OCI-LY1 (cell line): ENCODE measurements at regions not wholly inside any gene's neighbourhood (a gene's known extent, or its start where the extent isn't known, plus 50 kb on each side); places are given as distances from the start of the nearest gene placed in this dataset.

Source experiments
- H2AFZ ChIP-seq: fragments of 200-600 bp; sonication (generic), shearing (Covaris generic); 2 replicates; pipeline ENCODE4 v1.6.0; 2014; ENCODE audit warnings: antibody characterized with exemption, mild to moderate bottlenecking, low read length
- H3F3A ChIP-seq: fragments of 200-600 bp; sonication (generic), shearing (Covaris generic); 2 replicates; pipeline ENCODE4 v1.6.0; 2014; ENCODE audit warnings: mild to moderate bottlenecking, antibody characterized with exemption, low read length, moderate library complexity; ENCODE audit not compliant: insufficient read depth
- H3K27ac ChIP-seq: fragments of 200-600 bp; sonication (generic); 2 replicates; pipeline ENCODE4 v1.5.1; 2014; ENCODE audit warnings: low read length, mixed run types, mild to moderate bottlenecking, low read depth; ENCODE audit not compliant: poor library complexity, severe bottlenecking
- H3K27me3 ChIP-seq: fragments of 200-600 bp; sonication (generic); 2 replicates; pipeline ENCODE4 v1.6.0; 2014; ENCODE audit warnings: antibody characterized with exemption, mild to moderate bottlenecking, low read length, moderate library complexity; ENCODE audit not compliant: insufficient read depth
- H3K36me3 ChIP-seq: fragments of 200-600 bp; sonication (generic); 2 replicates; pipeline ENCODE4 v1.6.1; 2014; ENCODE audit warnings: mild to moderate bottlenecking, antibody characterized with exemption, low read length, moderate library complexity, mixed read lengths; ENCODE audit not compliant: insufficient read depth
- H3K4me1 ChIP-seq: fragments of 200-600 bp; sonication (generic); 2 replicates; pipeline ENCODE4 v1.5.1; 2014; ENCODE audit warnings: mild to moderate bottlenecking, low read length, moderate library complexity; ENCODE audit not compliant: insufficient read depth, severe bottlenecking
- H3K4me2 ChIP-seq: fragments of 200-600 bp; sonication (generic), shearing (Covaris generic); 2 replicates; pipeline ENCODE4 v1.6.1; 2014; ENCODE audit warnings: low read length
- H3K4me3 ChIP-seq: fragments of 200-600 bp; sonication (generic); 2 replicates; pipeline ENCODE4 v1.5.1; 2014; ENCODE audit warnings: low read length, low read depth, mild to moderate bottlenecking, mixed read lengths; ENCODE audit not compliant: poor library complexity, severe bottlenecking
- H3K79me2 ChIP-seq: fragments of 200-600 bp; shearing (Covaris generic); 2 replicates; pipeline ENCODE4 v1.6.1; 2016; ENCODE audit warnings: mixed run types, low read length, mixed read lengths; ENCODE audit not compliant: insufficient read depth
- H3K9ac ChIP-seq: fragments of 200-600 bp; sonication (generic), shearing (Covaris generic); 2 replicates; pipeline ENCODE4 v1.6.1; 2014; ENCODE audit warnings: mild to moderate bottlenecking, low read length, mixed read lengths
- H3K9me2 ChIP-seq: fragments of 200-600 bp; sonication (generic), shearing (Covaris generic); 2 replicates; pipeline ENCODE4 v1.6.1; 2014; ENCODE audit warnings: low read depth, mild to moderate bottlenecking, low read length, mixed read lengths
- H3K9me3 ChIP-seq: fragments of 200-600 bp; shearing (Covaris generic); 2 replicates; pipeline ENCODE4 v1.6.1; 2014; ENCODE audit warnings: low read length, mixed read lengths
- H4K20me1 ChIP-seq: fragments of 200-600 bp; sonication (generic), shearing (Covaris generic); 2 replicates; pipeline ENCODE4 v1.6.0; 2016; ENCODE audit warnings: mild to moderate bottlenecking, low read length; ENCODE audit not compliant: insufficient read depth
- EZH2 ChIP-seq: fragments of 200-600 bp; sonication (generic), shearing (Covaris generic); IDR thresholded peaks from 2 replicates; pipeline ENCODE4 v1.8.0; 2017; ENCODE audit warnings: borderline replicate concordance, mixed run types, mild to moderate bottlenecking, antibody characterized with exemption, low read length, moderate library complexity, mixed read lengths
- TF ChIP-seq, protein P1 (sequence below): fragments of 200-600 bp; sonication (generic), shearing (Covaris generic); IDR thresholded peaks from 2 replicates; pipeline ENCODE4 v1.5.1; 2017; ENCODE audit warnings: mild to moderate bottlenecking, antibody characterized with exemption, low read length, moderate library complexity, mixed read lengths

DNA sequence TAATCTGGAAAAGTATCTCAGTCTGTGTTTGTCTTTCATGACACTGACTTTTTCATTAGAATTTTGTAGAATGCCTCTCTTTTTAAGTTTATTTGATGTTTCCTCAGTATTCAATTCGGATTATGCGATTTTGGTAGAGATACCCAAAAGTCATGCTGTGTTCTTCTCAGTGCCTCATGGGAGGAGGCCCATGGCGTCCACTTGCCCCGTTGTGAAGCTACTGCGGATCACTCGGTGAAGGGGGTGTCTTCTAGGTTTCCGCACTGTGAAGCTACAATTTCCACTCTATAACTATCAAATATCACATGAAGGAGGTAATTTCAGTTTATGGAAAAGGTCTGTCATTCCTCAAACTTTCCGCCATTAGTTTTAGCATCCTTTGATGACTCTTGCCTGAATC is 794.0 kb downstream of the TBC1D22A start:
- no peaks in the 10 kb centered on the region for H3K9me2 ChIP-seq
- H3K4me3 ChIP-seq: no peak overlapping the region
- H3K4me1 ChIP-seq: no peaks in the 10 kb centered on the region
- no peaks in the 10 kb centered on the region for H3K9me3 ChIP-seq
- H3K79me2 ChIP-seq: no peaks in the 10 kb centered on the region
- H3K4me2 ChIP-seq: no peak overlapping the region
- H2AFZ ChIP-seq: no peak overlapping the region
- no peaks in the 10 kb centered on the region for H3F3A ChIP-seq
- no peak overlapping the region for H3K27ac ChIP-seq
- peaks cover 7% of the 10 kb centered on the region; the same call in 1 of the 2 replicates for H3K27me3 ChIP-seq
- no peaks in the 10 kb centered on the region for H3K36me3 ChIP-seq
- no peaks in the 10 kb centered on the region for H4K20me1 ChIP-seq
- no peak for TF ChIP-seq EZH2
- TF ChIP-seq, protein P1, sequence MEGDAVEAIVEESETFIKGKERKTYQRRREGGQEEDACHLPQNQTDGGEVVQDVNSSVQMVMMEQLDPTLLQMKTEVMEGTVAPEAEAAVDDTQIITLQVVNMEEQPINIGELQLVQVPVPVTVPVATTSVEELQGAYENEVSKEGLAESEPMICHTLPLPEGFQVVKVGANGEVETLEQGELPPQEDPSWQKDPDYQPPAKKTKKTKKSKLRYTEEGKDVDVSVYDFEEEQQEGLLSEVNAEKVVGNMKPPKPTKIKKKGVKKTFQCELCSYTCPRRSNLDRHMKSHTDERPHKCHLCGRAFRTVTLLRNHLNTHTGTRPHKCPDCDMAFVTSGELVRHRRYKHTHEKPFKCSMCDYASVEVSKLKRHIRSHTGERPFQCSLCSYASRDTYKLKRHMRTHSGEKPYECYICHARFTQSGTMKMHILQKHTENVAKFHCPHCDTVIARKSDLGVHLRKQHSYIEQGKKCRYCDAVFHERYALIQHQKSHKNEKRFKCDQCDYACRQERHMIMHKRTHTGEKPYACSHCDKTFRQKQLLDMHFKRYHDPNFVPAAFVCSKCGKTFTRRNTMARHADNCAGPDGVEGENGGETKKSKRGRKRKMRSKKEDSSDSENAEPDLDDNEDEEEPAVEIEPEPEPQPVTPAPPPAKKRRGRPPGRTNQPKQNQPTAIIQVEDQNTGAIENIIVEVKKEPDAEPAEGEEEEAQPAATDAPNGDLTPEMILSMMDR: no peak
- H3K9ac ChIP-seq: no peak overlapping the region

DNA sequence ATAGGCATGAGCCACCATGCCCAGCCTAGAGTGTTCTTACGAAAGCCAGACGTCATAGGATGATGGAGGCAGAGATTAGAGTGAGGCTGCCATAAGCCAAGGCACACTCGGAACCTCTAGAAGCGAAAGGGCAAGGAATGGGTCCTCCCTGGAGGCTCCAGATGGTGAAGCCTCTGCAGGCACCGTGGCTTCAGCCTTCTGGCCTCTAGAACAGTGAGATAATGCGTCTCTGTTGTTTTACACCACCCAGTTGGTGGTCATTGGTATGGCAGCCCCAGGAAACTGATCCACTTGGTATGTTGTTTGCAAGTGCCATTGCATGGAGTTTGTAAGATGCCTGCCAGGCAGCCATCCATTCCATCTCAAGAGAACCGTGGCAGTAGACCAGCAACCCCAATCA is 791.0 kb downstream of the TBC1D22A start:
- TF ChIP-seq, protein P1: no peak
- TF ChIP-seq EZH2: no peak
- Histone ChIP-seq H3K36me3 (no peaks in the 10 kb centered on the region), H3K79me2 (no peaks in the 10 kb centered on the region), H3K27me3 (peaks cover 10% of the 10 kb centered on the region; the same call in 1 of the 2 replicates), H3K9me3 (no peaks in the 10 kb centered on the region), H2AFZ (no peak overlapping the region), H3K4me3 (no peak overlapping the region), H4K20me1 (no peaks in the 10 kb centered on the region), H3F3A (no peaks in the 10 kb centered on the region), H3K27ac (no peak overlapping the region), H3K9ac (no peak overlapping the region), H3K4me1 (no peaks in the 10 kb centered on the region), H3K9me2 (no peaks in the 10 kb centered on the region), H3K4me2 (no peak overlapping the region)

DNA sequence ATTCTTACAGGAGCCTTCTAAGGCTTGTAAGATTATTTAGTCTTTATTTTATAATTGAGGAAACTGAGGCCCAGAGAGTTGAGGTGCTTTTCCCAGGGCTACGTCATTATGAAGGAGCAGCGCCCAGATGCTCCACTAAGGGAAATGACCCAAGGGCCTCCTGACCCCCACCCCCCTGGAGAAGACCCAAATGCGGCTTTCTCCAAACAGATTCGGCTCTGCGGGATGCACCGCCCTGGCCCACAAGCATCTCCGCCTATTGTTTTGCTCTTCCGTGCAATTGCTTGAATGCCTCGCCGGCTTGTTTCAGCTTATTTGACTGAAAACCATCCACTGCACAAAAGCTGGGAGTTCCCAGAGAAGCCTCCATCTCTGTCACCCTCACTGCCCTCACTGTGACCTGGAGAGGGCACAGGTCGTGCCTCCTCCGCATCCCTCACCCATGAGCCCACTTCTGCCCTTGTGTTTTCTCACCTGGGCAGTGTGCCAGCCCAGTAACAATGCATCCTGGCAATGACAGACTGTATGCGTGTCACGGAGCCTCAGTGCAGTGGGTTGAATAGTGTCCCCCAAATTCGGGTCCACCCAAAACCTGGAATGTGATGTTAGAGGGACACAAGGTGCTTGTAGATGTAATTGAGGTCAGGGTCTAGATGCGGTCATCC is 790.2 kb downstream of the TBC1D22A start:
- Histone ChIP-seq H3K27me3 (peaks cover 10% of the 10 kb centered on the region; the same call in 1 of the 2 replicates), H3K79me2 (no peaks in the 10 kb centered on the region), H3K4me3 (no peak overlapping the region), H3K9me2 (no peaks in the 10 kb centered on the region), H3K36me3 (no peaks in the 10 kb centered on the region), H3K4me2 (no peak overlapping the region), H2AFZ (no peak overlapping the region), H3K27ac (no peak overlapping the region), H3F3A (no peaks in the 10 kb centered on the region), H3K9me3 (no peaks in the 10 kb centered on the region), H4K20me1 (no peaks in the 10 kb centered on the region), H3K4me1 (no peaks in the 10 kb centered on the region), H3K9ac (no peak overlapping the region)
- TF ChIP-seq, protein P1: no peak
- TF ChIP-seq EZH2: no peak
